ENCODE measurements at regions not wholly inside any gene's neighbourhood (a gene's known extent, or its start where the extent isn't known, plus 50 kb on each side); places are given as distances from the start of the nearest gene placed in this dataset.

- TF ChIP-seq, protein P1, sequence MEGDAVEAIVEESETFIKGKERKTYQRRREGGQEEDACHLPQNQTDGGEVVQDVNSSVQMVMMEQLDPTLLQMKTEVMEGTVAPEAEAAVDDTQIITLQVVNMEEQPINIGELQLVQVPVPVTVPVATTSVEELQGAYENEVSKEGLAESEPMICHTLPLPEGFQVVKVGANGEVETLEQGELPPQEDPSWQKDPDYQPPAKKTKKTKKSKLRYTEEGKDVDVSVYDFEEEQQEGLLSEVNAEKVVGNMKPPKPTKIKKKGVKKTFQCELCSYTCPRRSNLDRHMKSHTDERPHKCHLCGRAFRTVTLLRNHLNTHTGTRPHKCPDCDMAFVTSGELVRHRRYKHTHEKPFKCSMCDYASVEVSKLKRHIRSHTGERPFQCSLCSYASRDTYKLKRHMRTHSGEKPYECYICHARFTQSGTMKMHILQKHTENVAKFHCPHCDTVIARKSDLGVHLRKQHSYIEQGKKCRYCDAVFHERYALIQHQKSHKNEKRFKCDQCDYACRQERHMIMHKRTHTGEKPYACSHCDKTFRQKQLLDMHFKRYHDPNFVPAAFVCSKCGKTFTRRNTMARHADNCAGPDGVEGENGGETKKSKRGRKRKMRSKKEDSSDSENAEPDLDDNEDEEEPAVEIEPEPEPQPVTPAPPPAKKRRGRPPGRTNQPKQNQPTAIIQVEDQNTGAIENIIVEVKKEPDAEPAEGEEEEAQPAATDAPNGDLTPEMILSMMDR (IDR thresholded peaks at IDR 0.05; ENCODE audit: low read depth, low read length): no peak
- TF ChIP-seq EZH2phosphoT487 (IDR thresholded peaks at IDR 0.05; ENCODE audit: low read depth): no peak
Measured at GRCh38 chr2:17355608-17356329, 162.5 kb downstream of the RAD51AP2 start.
